ENCODE measurements at regions not wholly inside any gene's neighbourhood (a gene's known extent, or its start where the extent isn't known, plus 50 kb on each side); places are given as distances from the start of the nearest gene placed in this dataset.

- TF ChIP-seq ZNF274 (IDR thresholded peaks at IDR 0.05; ENCODE audit: low read depth, low read length) (no peak), YY1 (IDR thresholded peaks at IDR 0.05; ENCODE audit: insufficient read depth, insufficient read length) (no peak), SUZ12 (IDR thresholded peaks at IDR 0.05; ENCODE audit: extremely low read depth, insufficient read depth, insufficient read length) (no peak)
Observed at GRCh38 chr7:110076194-110076593, 1014.7 kb upstream of the LRRN3 start.
